Neural cell (in vitro differentiated cells): ENCODE measurements at regions not wholly inside any gene's neighbourhood (a gene's known extent, or its start where the extent isn't known, plus 50 kb on each side); places are given as distances from the start of the nearest gene placed in this dataset.

ENCODE experiments used
- EP300 ChIP-seq: fragments of 450-650 bp; conservative IDR thresholded peaks from 2 replicates; pipeline ENCODE4 v1.6.1; 2014; ENCODE audit warnings: antibody characterized with exemption, mild to moderate bottlenecking, moderate library complexity; ENCODE audit not compliant: poor library complexity, severe bottlenecking
- EZH2 ChIP-seq: fragments of 200-600, 300-800 bp; shearing (Covaris generic), sonication (generic); IDR thresholded peaks from 2 replicates; pipeline ENCODE4 v1.6.1; 2014; ENCODE audit warnings: antibody characterized with exemption, low read length, borderline replicate concordance, mild to moderate bottlenecking; ENCODE audit not compliant: insufficient read depth, poor library complexity, severe bottlenecking
- POLR2AphosphoS5 ChIP-seq: IDR thresholded peaks from 2 replicates; pipeline ENCODE4 v1.6.1; 2012
- RAD21 ChIP-seq: fragments of 450-650 bp; conservative IDR thresholded peaks from 2 replicates; pipeline ENCODE4 v1.6.1; 2014; ENCODE audit warnings: antibody characterized with exemption, mild to moderate bottlenecking, moderate library complexity
- REST ChIP-seq: IDR thresholded peaks from 2 replicates; pipeline ENCODE4 v1.6.1; 2012; ENCODE audit warnings: borderline replicate concordance
- SMC3 ChIP-seq: fragments of 450-650 bp; conservative IDR thresholded peaks from 2 replicates; pipeline ENCODE4 v1.6.1; 2014; ENCODE audit warnings: antibody characterized with exemption, mild to moderate bottlenecking, moderate library complexity; ENCODE audit not compliant: poor library complexity
- TAF1 ChIP-seq: IDR thresholded peaks from 2 replicates; pipeline ENCODE4 v1.6.1; 2012; ENCODE audit warnings: low read depth
- TF ChIP-seq, protein P1 (sequence below): fragments of 450-650 bp; IDR thresholded peaks from 2 replicates; pipeline ENCODE4 v1.5.1; 2014; ENCODE audit warnings: antibody characterized with exemption, mild to moderate bottlenecking, moderate library complexity; ENCODE audit not compliant: poor library complexity, severe bottlenecking

DNA sequence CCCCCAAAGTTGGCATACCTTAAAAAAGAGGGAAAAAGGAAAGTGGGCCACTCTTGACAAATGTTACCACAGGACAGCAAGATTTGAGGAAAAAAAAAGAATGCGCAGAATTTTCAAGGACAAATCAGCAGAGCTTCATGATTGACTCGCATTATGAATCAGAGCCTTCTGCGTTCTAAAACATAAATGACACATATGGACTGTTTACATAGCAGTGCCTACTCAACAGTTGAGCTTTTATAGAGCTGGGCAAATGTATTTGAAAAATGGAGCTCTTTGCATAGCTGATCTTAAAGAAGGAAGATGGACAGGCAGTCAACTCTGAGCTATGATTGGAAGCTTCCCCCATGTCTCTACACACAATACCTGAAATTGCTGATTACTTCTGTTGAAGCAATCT, 213.2 kb upstream of the NT5E start:
- TF ChIP-seq, protein P1, sequence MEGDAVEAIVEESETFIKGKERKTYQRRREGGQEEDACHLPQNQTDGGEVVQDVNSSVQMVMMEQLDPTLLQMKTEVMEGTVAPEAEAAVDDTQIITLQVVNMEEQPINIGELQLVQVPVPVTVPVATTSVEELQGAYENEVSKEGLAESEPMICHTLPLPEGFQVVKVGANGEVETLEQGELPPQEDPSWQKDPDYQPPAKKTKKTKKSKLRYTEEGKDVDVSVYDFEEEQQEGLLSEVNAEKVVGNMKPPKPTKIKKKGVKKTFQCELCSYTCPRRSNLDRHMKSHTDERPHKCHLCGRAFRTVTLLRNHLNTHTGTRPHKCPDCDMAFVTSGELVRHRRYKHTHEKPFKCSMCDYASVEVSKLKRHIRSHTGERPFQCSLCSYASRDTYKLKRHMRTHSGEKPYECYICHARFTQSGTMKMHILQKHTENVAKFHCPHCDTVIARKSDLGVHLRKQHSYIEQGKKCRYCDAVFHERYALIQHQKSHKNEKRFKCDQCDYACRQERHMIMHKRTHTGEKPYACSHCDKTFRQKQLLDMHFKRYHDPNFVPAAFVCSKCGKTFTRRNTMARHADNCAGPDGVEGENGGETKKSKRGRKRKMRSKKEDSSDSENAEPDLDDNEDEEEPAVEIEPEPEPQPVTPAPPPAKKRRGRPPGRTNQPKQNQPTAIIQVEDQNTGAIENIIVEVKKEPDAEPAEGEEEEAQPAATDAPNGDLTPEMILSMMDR = no peak
- TF ChIP-seq POLR2AphosphoS5 = no peak
- no peak for TF ChIP-seq REST
- no peak for TF ChIP-seq EZH2
- TF ChIP-seq RAD21 = no peak
- no peak for TF ChIP-seq TAF1
- TF ChIP-seq SMC3 = no peak
- no peak for TF ChIP-seq EP300
